ENCODE measurements at regions not wholly inside any gene's neighbourhood (a gene's known extent, or its start where the extent isn't known, plus 50 kb on each side); places are given as distances from the start of the nearest gene placed in this dataset.

DNA sequence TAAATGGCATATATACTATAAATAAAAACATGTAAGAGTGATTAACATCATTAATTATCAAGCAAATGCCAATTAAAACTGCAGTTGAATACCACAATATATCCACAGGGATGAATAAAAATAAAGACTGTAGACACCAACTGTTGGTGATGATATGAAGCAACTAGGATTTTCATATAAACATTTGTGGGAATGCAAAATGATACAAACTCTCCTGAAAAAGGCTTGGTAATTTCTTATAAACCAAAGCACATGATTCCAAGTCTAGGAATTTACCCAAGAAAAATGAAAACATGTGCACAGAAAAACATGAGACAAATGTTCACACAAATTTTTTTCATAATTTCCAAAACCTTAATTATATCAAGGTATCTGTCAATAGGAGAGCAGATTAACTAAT lies 448.1 kb downstream of the ETV1 start:
- Histone ChIP-seq H3K9me2 (ENCODE audit: insufficient read depth) (no peaks in the 10 kb centered on the region), H2AFZ (ENCODE audit: low read depth, low read length, poor library complexity, severe bottlenecking) (no peak overlapping the region), H3K79me2 (ENCODE audit: insufficient read depth, low read length) (no peaks in the 10 kb centered on the region), H3K36me3 (ENCODE audit: control insufficient read depth in 1 of 2, insufficient read depth in 2 of 2, low read length in 2 of 2) (no peaks in the 10 kb centered on the region), H3K9me3 (ENCODE audit: control insufficient read depth in 1 of 2, insufficient read depth in 1 of 2, low read depth in 1 of 2, low read length in 2 of 2) (no peaks in the 10 kb centered on the region), H3K27ac (ENCODE audit: low read depth, low read length) (no peak overlapping the region), H3K4me3 (replicated peaks in 1 of 2; ENCODE audit: low read depth in 1 of 2, low read length in 2 of 2) (no peak overlapping the region), H4K20me1 (ENCODE audit: insufficient read depth) (no peaks in the 10 kb centered on the region), H3K9ac (ENCODE audit: low read length) (no peak overlapping the region), H3K4me2 (ENCODE audit: low read length) (no peak overlapping the region), H3K27me3 (ENCODE audit: insufficient read depth, low read length) (no peaks in the 10 kb centered on the region), H3K4me1 (ENCODE audit: control insufficient read depth in 1 of 2, insufficient read depth in 2 of 2, low read length in 2 of 2) (no peaks in the 10 kb centered on the region)
- intact Hi-C loops (cut with micrococcal nuclease) = no loop called here
- DNase-seq (ENCODE audit: low read depth, low spot score) (no peak), ATAC-seq (no peak)
- RAD21 ChIA-PET (ENCODE audit: low non-redundant PET in 1 of 2, low total read pairs in 2 of 2, uncharacterized antibody in 2 of 2, unreplicated experiment in 2 of 2) = no interaction called here
- CTCF ChIA-PET = no interaction called here
- POLR2A ChIA-PET = no interaction called here
- no TSS peak for BruUV-seq (replicated peaks)
- TF ChIP-seq CBX3 (IDR thresholded peaks at IDR 0.05; ENCODE audit: low read depth) (no peak), TCF7L2 (IDR thresholded peaks at IDR 0.05; ENCODE audit: borderline replicate concordance, extremely low read depth, insufficient read depth, insufficient read length) (no peak), EZH2phosphoT487 (IDR thresholded peaks at IDR 0.05; ENCODE audit: borderline replicate concordance) (no peak)
- TF ChIP-seq, protein P1, sequence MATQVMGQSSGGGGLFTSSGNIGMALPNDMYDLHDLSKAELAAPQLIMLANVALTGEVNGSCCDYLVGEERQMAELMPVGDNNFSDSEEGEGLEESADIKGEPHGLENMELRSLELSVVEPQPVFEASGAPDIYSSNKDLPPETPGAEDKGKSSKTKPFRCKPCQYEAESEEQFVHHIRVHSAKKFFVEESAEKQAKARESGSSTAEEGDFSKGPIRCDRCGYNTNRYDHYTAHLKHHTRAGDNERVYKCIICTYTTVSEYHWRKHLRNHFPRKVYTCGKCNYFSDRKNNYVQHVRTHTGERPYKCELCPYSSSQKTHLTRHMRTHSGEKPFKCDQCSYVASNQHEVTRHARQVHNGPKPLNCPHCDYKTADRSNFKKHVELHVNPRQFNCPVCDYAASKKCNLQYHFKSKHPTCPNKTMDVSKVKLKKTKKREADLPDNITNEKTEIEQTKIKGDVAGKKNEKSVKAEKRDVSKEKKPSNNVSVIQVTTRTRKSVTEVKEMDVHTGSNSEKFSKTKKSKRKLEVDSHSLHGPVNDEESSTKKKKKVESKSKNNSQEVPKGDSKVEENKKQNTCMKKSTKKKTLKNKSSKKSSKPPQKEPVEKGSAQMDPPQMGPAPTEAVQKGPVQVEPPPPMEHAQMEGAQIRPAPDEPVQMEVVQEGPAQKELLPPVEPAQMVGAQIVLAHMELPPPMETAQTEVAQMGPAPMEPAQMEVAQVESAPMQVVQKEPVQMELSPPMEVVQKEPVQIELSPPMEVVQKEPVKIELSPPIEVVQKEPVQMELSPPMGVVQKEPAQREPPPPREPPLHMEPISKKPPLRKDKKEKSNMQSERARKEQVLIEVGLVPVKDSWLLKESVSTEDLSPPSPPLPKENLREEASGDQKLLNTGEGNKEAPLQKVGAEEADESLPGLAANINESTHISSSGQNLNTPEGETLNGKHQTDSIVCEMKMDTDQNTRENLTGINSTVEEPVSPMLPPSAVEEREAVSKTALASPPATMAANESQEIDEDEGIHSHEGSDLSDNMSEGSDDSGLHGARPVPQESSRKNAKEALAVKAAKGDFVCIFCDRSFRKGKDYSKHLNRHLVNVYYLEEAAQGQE (IDR thresholded peaks at IDR 0.05; ENCODE audit: low read depth) = no peak

DNA sequence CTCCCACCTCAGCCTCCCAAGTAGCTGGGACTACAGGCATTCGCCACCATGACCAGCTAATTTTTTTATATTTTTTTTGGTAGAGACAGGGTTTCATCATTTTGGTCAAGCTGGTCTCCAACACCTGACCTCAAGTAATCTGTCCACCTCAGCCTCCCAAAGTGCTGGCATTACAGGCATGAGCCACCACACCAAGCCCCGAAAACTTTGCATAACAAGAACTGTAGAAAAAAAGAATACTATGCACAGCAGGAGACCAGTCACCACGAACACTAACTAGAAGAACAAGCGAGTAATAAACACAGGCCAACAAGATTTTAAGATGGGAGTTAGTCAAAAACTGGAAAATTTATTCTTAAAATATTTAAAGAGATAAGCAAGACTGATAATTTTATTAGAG lies 447.0 kb downstream of the ETV1 start:
- ChIA-PET POLR2A (no interaction called here), RAD21 (ENCODE audit: low non-redundant PET in 1 of 2, low total read pairs in 2 of 2, uncharacterized antibody in 2 of 2, unreplicated experiment in 2 of 2) (no interaction called here), CTCF (no interaction called here)
- ATAC-seq (no peak), DNase-seq (ENCODE audit: low read depth, low spot score) (no peak)
- no peak overlapping the region for H3K4me3 ChIP-seq (replicated peaks in 1 of 2; ENCODE audit: low read depth in 1 of 2, low read length in 2 of 2)
- no peaks in the 10 kb centered on the region for H3K79me2 ChIP-seq (ENCODE audit: insufficient read depth, low read length)
- no peaks in the 10 kb centered on the region for H3K9me2 ChIP-seq (ENCODE audit: insufficient read depth)
- H3K4me1 ChIP-seq (ENCODE audit: control insufficient read depth in 1 of 2, insufficient read depth in 2 of 2, low read length in 2 of 2) = no peaks in the 10 kb centered on the region
- H3K27me3 ChIP-seq (ENCODE audit: insufficient read depth, low read length) = no peaks in the 10 kb centered on the region
- H3K27ac ChIP-seq (ENCODE audit: low read depth, low read length) = no peak overlapping the region
- H2AFZ ChIP-seq (ENCODE audit: low read depth, low read length, poor library complexity, severe bottlenecking) = no peak overlapping the region
- intact Hi-C loops (cut with micrococcal nuclease) = no loop called here
- BruUV-seq (replicated peaks) = no TSS peak
- no peak overlapping the region for H3K9ac ChIP-seq (ENCODE audit: low read length)
- no peaks in the 10 kb centered on the region for H3K9me3 ChIP-seq (ENCODE audit: control insufficient read depth in 1 of 2, insufficient read depth in 1 of 2, low read depth in 1 of 2, low read length in 2 of 2)
- H3K36me3 ChIP-seq (ENCODE audit: control insufficient read depth in 1 of 2, insufficient read depth in 2 of 2, low read length in 2 of 2) = no peaks in the 10 kb centered on the region
- H3K4me2 ChIP-seq (ENCODE audit: low read length) = no peak overlapping the region
- H4K20me1 ChIP-seq (ENCODE audit: insufficient read depth) = no peaks in the 10 kb centered on the region
- TF ChIP-seq YY1 (IDR thresholded peaks at IDR 0.05; ENCODE audit: extremely low read depth, insufficient replicate concordance, low read depth, low read length) (no peak), SIN3A (IDR thresholded peaks at IDR 0.05; ENCODE audit: low read depth) (no peak), EZH2phosphoT487 (IDR thresholded peaks at IDR 0.05; ENCODE audit: borderline replicate concordance) (no peak), RAD21 (IDR thresholded peaks at IDR 0.05; ENCODE audit: low read depth) (no peak), CEBPB (IDR thresholded peaks at IDR 0.05; ENCODE audit: low read depth) (no peak), TCF7L2 (IDR thresholded peaks at IDR 0.05; ENCODE audit: borderline replicate concordance, extremely low read depth, insufficient read depth, insufficient read length) (no peak), EGR1 (IDR thresholded peaks at IDR 0.05; ENCODE audit: low read depth) (no peak)
- TF ChIP-seq, protein P2, sequence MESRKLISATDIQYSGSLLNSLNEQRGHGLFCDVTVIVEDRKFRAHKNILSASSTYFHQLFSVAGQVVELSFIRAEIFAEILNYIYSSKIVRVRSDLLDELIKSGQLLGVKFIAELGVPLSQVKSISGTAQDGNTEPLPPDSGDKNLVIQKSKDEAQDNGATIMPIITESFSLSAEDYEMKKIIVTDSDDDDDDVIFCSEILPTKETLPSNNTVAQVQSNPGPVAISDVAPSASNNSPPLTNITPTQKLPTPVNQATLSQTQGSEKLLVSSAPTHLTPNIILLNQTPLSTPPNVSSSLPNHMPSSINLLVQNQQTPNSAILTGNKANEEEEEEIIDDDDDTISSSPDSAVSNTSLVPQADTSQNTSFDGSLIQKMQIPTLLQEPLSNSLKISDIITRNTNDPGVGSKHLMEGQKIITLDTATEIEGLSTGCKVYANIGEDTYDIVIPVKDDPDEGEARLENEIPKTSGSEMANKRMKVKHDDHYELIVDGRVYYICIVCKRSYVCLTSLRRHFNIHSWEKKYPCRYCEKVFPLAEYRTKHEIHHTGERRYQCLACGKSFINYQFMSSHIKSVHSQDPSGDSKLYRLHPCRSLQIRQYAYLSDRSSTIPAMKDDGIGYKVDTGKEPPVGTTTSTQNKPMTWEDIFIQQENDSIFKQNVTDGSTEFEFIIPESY (IDR thresholded peaks at IDR 0.05; ENCODE audit: extremely low read depth, insufficient replicate concordance, low read length) = no peak
- TF ChIP-seq, protein P1 (IDR thresholded peaks at IDR 0.05; ENCODE audit: low read depth) = no peak

Data from HCT116 (cell line).